ENCODE measurements at regions not wholly inside any gene's neighbourhood (a gene's known extent, or its start where the extent isn't known, plus 50 kb on each side); places are given as distances from the start of the nearest gene placed in this dataset.
A peak's percentile ranks its signal among the peaks of the same experiment; 100 is the strongest.

DNA sequence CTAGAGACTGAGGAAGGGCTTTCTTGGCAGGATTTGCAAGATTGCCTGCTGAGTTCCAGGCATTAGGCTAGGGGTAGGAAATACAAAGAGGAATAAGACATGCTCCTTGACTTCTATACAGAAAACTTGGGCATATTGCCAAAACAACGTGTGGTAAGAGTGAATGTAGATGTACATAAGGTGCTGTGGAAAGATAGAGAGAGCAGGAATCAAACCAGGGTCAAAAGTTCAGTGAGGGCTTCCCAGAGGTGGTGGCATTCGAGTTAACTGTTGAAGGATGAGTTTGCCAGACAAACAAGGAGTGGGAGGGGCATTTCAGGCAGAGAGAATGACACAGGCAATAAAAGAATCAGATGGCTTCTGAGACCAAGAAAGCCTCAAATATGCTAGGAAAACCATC lies 187.9 kb downstream of the KDR start:
- H3K27me3 Mint-ChIP-seq (ENCODE audit: unreplicated experiment) = peaks cover 2% of the 10 kb centered on the region
- no peaks in the 10 kb centered on the region for H3K9me3 Mint-ChIP-seq (ENCODE audit: unreplicated experiment)
- TF ChIP-seq, protein P1, sequence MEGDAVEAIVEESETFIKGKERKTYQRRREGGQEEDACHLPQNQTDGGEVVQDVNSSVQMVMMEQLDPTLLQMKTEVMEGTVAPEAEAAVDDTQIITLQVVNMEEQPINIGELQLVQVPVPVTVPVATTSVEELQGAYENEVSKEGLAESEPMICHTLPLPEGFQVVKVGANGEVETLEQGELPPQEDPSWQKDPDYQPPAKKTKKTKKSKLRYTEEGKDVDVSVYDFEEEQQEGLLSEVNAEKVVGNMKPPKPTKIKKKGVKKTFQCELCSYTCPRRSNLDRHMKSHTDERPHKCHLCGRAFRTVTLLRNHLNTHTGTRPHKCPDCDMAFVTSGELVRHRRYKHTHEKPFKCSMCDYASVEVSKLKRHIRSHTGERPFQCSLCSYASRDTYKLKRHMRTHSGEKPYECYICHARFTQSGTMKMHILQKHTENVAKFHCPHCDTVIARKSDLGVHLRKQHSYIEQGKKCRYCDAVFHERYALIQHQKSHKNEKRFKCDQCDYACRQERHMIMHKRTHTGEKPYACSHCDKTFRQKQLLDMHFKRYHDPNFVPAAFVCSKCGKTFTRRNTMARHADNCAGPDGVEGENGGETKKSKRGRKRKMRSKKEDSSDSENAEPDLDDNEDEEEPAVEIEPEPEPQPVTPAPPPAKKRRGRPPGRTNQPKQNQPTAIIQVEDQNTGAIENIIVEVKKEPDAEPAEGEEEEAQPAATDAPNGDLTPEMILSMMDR (IDR thresholded peaks at IDR 0.05; ENCODE audit: unreplicated experiment) = no peak
- H3K4me1 Mint-ChIP-seq (ENCODE audit: unreplicated experiment) = peaks cover 46% of the 10 kb centered on the region
- H3K27ac Mint-ChIP-seq (ENCODE audit: unreplicated experiment) = peak overlapping the region; percentile 1
- no peaks in the 10 kb centered on the region for H3K36me3 Mint-ChIP-seq (ENCODE audit: low read depth, unreplicated experiment)
- no peak for DNase-seq (ENCODE audit: low spot score)
- H3K4me3 Mint-ChIP-seq (ENCODE audit: unreplicated experiment) = no peak overlapping the region

DNA sequence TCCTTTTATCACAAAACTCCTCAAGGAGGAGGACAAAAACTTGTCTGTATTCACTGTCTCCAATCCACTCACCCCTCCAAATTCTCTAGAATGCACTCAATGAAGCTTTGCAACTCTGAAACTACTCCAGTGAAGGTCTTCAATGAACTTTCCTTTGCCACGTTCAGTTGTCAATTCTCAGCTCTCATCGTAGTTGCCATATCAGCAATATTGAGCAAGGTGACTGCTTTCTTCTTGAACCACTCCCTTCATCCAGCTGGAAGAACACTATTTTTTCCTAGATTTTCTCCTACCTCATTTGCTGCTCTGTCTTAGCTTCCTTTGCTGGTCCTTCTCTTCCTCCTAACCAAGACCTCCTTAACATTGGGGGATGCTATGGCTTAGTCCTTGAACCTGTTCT lies 191.8 kb downstream of the KDR start:
- Mint-ChIP-seq H3K9me3 (ENCODE audit: unreplicated experiment) (no peaks in the 10 kb centered on the region), H3K36me3 (ENCODE audit: low read depth, unreplicated experiment) (no peaks in the 10 kb centered on the region), H3K4me1 (ENCODE audit: unreplicated experiment) (peaks cover 33% of the 10 kb centered on the region), H3K27me3 (ENCODE audit: unreplicated experiment) (peaks cover 2% of the 10 kb centered on the region), H3K4me3 (ENCODE audit: unreplicated experiment) (no peak overlapping the region), H3K27ac (ENCODE audit: unreplicated experiment) (no peak overlapping the region)
- TF ChIP-seq, protein P1 (IDR thresholded peaks at IDR 0.05; ENCODE audit: unreplicated experiment) = no peak
- no peak for DNase-seq (ENCODE audit: low spot score)

DNA sequence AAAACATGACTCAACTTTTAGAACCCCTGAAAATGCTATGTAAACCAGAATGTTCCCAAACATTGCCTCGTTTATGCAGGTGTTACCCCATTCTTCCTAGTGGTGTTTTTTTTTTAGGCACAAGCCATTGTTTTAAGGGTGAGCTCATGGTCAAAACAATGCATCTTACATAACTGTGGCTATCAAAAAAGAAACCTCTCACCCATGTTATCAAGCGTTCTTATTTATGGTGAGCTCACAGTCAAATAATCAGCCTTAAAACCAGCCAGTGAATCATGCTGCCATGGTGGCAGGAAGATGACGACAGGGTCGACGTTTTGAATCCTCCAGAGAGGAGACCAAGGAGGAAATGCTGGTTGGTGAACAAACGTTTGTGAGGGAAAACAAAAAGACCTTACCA lies 195.2 kb downstream of the KDR start:
- H3K9me3 Mint-ChIP-seq (ENCODE audit: unreplicated experiment) = no peaks in the 10 kb centered on the region
- TF ChIP-seq, protein P1 (IDR thresholded peaks at IDR 0.05; ENCODE audit: unreplicated experiment) = no peak
- no peaks in the 10 kb centered on the region for H3K27me3 Mint-ChIP-seq (ENCODE audit: unreplicated experiment)
- DNase-seq (ENCODE audit: low spot score) = no peak
- H3K27ac Mint-ChIP-seq (ENCODE audit: unreplicated experiment) = peak overlapping the region; percentile 87
- H3K4me1 Mint-ChIP-seq (ENCODE audit: unreplicated experiment) = peaks cover 19% of the 10 kb centered on the region
- H3K36me3 Mint-ChIP-seq (ENCODE audit: low read depth, unreplicated experiment) = peaks cover 4% of the 10 kb centered on the region
- no peak overlapping the region for H3K4me3 Mint-ChIP-seq (ENCODE audit: unreplicated experiment)

DNA sequence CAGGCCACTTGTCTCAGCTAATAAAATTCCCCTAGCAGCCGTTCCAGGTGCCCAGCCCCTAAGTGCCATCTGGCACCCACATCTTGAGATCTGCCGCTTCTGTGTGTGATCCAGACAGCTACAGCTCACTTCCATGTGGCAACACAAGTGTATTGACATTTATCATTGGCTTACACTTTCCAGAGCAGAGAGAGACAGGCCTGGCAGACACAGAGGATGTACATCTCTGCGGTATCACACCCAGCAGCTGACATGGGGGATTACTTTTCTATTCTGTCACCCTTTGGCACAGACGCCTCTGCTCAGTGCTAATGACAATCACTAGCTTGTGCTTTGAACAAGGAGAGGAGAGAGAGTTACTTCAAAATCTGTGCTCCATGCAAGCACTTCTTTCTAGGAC lies 195.9 kb downstream of the KDR start:
- Mint-ChIP-seq H3K27me3 (ENCODE audit: unreplicated experiment) (no peaks in the 10 kb centered on the region), H3K36me3 (ENCODE audit: low read depth, unreplicated experiment) (peaks cover 5% of the 10 kb centered on the region), H3K4me3 (ENCODE audit: unreplicated experiment) (no peak overlapping the region), H3K27ac (ENCODE audit: unreplicated experiment) (no peak overlapping the region), H3K4me1 (ENCODE audit: unreplicated experiment) (peaks cover 17% of the 10 kb centered on the region), H3K9me3 (ENCODE audit: unreplicated experiment) (no peaks in the 10 kb centered on the region)
- DNase-seq (ENCODE audit: low spot score) = no peak
- TF ChIP-seq, protein P1 (IDR thresholded peaks at IDR 0.05; ENCODE audit: unreplicated experiment) = no peak

DNA sequence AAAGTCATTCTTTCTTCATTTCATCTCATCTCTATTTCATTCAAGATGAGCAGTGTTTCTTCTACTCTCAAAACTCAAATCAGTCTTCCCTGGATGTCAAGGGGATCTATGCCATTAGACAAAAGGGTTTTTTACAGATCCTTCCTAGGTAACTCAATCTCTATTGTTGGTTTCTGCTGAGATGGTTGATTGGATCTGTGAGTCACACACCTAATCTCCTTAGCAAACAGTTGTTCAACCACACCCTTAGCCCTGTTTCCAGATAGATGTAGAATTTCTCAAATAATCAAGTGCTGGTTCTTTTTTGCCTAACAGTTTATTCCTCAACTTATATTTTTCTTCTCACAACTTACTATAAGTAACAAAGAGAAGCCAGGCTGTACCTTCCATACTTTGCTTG lies 200.5 kb downstream of the KDR start:
- no peak overlapping the region for H3K27ac Mint-ChIP-seq (ENCODE audit: unreplicated experiment)
- DNase-seq (ENCODE audit: low spot score) = no peak
- no peak overlapping the region for H3K4me3 Mint-ChIP-seq (ENCODE audit: unreplicated experiment)
- H3K36me3 Mint-ChIP-seq (ENCODE audit: low read depth, unreplicated experiment) = peaks cover 5% of the 10 kb centered on the region
- H3K9me3 Mint-ChIP-seq (ENCODE audit: unreplicated experiment) = no peaks in the 10 kb centered on the region
- peaks cover 8% of the 10 kb centered on the region for H3K4me1 Mint-ChIP-seq (ENCODE audit: unreplicated experiment)
- no peaks in the 10 kb centered on the region for H3K27me3 Mint-ChIP-seq (ENCODE audit: unreplicated experiment)
- TF ChIP-seq, protein P1 (IDR thresholded peaks at IDR 0.05; ENCODE audit: unreplicated experiment) = no peak

Measured in endothelial cell (in vitro differentiated cells).